Nephron (organoid): ENCODE measurements at regions not wholly inside any gene's neighbourhood (a gene's known extent, or its start where the extent isn't known, plus 50 kb on each side); places are given as distances from the start of the nearest gene placed in this dataset.

Experiments
- H3K27ac Mint-ChIP-seq, 3 experiments: 2 replicates each; pipeline ENCODE4 v1.8.0; 2020; ENCODE audit warnings: mixed read lengths in 3 of 3, mild to moderate bottlenecking in 2 of 3, moderate library complexity in 1 of 3
- H3K27me3 Mint-ChIP-seq: 2 replicates; pipeline ENCODE4 v1.8.0; 2021; ENCODE audit warnings: low read depth, mild to moderate bottlenecking, moderate library complexity, mixed read lengths
- H3K36me3 Mint-ChIP-seq: 2 replicates; pipeline ENCODE4 v1.8.0; 2020; ENCODE audit warnings: low read depth, mixed read lengths
- H3K4me1 Mint-ChIP-seq: 2 replicates; pipeline ENCODE4 v1.8.0; 2020; ENCODE audit warnings: mixed read lengths
- H3K4me3 Mint-ChIP-seq, 3 experiments: 2 replicates each; pipeline ENCODE4 v1.8.0; 2020; ENCODE audit warnings: mild to moderate bottlenecking in 3 of 3, mixed read lengths in 3 of 3, moderate library complexity in 2 of 3
- H3K9me3 Mint-ChIP-seq: 2 replicates; pipeline ENCODE4 v1.8.0; 2020; ENCODE audit warnings: mixed read lengths
- CTCF ChIP-seq, 3 experiments: fragments of 200-600 bp; sonication (generic); IDR thresholded peaks; one replicate each; pipeline ENCODE4 v1.5.0; 2021; ENCODE audit warnings: antibody characterized with exemption in 3 of 3; ENCODE audit not compliant: unreplicated experiment in 3 of 3

GRCh38 chr1:4408380-4408779 is 246.0 kb upstream of the AJAP1 start:
- no peak overlapping the region for H3K27ac Mint-ChIP-seq
- no peaks in the 10 kb centered on the region for H3K36me3 Mint-ChIP-seq
- TF ChIP-seq CTCF (IDR thresholded peaks at IDR 0.05; ENCODE audit: unreplicated experiment in 3 of 3), result no peak
- peaks cover 14% of the 10 kb centered on the region for H3K27me3 Mint-ChIP-seq
- no peaks in the 10 kb centered on the region for H3K9me3 Mint-ChIP-seq
- H3K4me1 Mint-ChIP-seq, result no peaks in the 10 kb centered on the region
- H3K4me3 Mint-ChIP-seq, result no peak overlapping the region

GRCh38 chr1:4411862-4412261 is 242.5 kb upstream of the AJAP1 start:
- H3K27me3 Mint-ChIP-seq, result peaks cover 20% of the 10 kb centered on the region
- TF ChIP-seq CTCF (IDR thresholded peaks at IDR 0.05; ENCODE audit: unreplicated experiment in 3 of 3), result no peak
- H3K4me1 Mint-ChIP-seq, result no peaks in the 10 kb centered on the region
- no peaks in the 10 kb centered on the region for H3K36me3 Mint-ChIP-seq
- no peak overlapping the region for H3K27ac Mint-ChIP-seq
- H3K9me3 Mint-ChIP-seq, result peaks cover 8% of the 10 kb centered on the region
- H3K4me3 Mint-ChIP-seq, result no peak overlapping the region

- no peak overlapping the region for H3K27ac Mint-ChIP-seq
Measured at GRCh38 chr1:4415476-4415875, 238.9 kb upstream of the AJAP1 start.

GRCh38 chr1:4416189-4416588 is 238.2 kb upstream of the AJAP1 start:
- Mint-ChIP-seq H3K36me3 (no peaks in the 10 kb centered on the region), H3K27me3 (peaks cover 11% of the 10 kb centered on the region), H3K4me3 (no peak overlapping the region), H3K4me1 (no peaks in the 10 kb centered on the region), H3K27ac (no peak overlapping the region), H3K9me3 (peaks cover 17% of the 10 kb centered on the region)
- TF ChIP-seq CTCF (IDR thresholded peaks at IDR 0.05; ENCODE audit: unreplicated experiment in 3 of 3), result no peak

More at GRCh38 chr1:4415476-4415875, 238.9 kb upstream of the AJAP1 start:
- Mint-ChIP-seq H3K36me3 (no peaks in the 10 kb centered on the region), H3K4me1 (no peaks in the 10 kb centered on the region), H3K9me3 (peaks cover 17% of the 10 kb centered on the region), H3K27me3 (peaks cover 11% of the 10 kb centered on the region), H3K4me3 (no peak overlapping the region)
- no peak for TF ChIP-seq CTCF (IDR thresholded peaks at IDR 0.05; ENCODE audit: unreplicated experiment in 3 of 3)

- Mint-ChIP-seq H3K9me3 (peaks cover 17% of the 10 kb centered on the region), H3K4me3 (no peak overlapping the region), H3K4me1 (peaks cover 8% of the 10 kb centered on the region), H3K36me3 (no peaks in the 10 kb centered on the region), H3K27me3 (peaks cover 11% of the 10 kb centered on the region), H3K27ac (no peak overlapping the region)
- TF ChIP-seq CTCF (IDR thresholded peaks at IDR 0.05; ENCODE audit: unreplicated experiment in 3 of 3), result no peak
Measured at GRCh38 chr1:4418021-4418420, 236.4 kb upstream of the AJAP1 start.

GRCh38 chr1:4421986-4422385 is 232.4 kb upstream of the AJAP1 start:
- Mint-ChIP-seq H3K4me1 (peaks cover 8% of the 10 kb centered on the region), H3K36me3 (no peaks in the 10 kb centered on the region), H3K4me3 (no peak overlapping the region), H3K9me3 (peaks cover 9% of the 10 kb centered on the region), H3K27ac (peak overlapping the region; percentile 22 to 57 (median 31)), H3K27me3 (peaks cover 8% of the 10 kb centered on the region)
- no peak for TF ChIP-seq CTCF (IDR thresholded peaks at IDR 0.05; ENCODE audit: unreplicated experiment in 3 of 3)
